GM12878 (cell line): ENCODE measurements at regions not wholly inside any gene's neighbourhood (a gene's known extent, or its start where the extent isn't known, plus 50 kb on each side); places are given as distances from the start of the nearest gene placed in this dataset.

Experiments
- ATAC-seq: fragments of 200-7000 bp; cut with Tn5 transposase; 3 replicates; pipeline ENCODE4 v1.9.1; 2020; ENCODE audit warnings: mild to moderate bottlenecking, moderate library complexity
- BruUV-seq: library from RNA; stranded (reverse); fragments of 400-500 nt; replicated peaks from 2 replicates; lab custom pipeline; 2021; lab: Mats Ljungman, UMichigan
- CTCF ChIA-PET: fragments of 300-600 bp; sonication (Branson Sonifier 250); formaldehyde crosslinking; extraction: SDS; loops from one replicate; lab custom pipeline; 2021; ENCODE audit warnings: inconsistent platforms; lab: Yijun Ruan, JAX
- POLR2A ChIA-PET: fragments of 350-600 bp; formaldehyde crosslinking; extraction: SDS; loops from one replicate; lab custom pipeline; 2021; ENCODE audit warnings: inconsistent platforms; lab: Charles Lee
- RAD21 ChIA-PET: fragments of 300-600 bp; sonication (Branson Sonifier 250); formaldehyde crosslinking; loops from one replicate; lab custom pipeline; 2023; ENCODE audit warnings: antibody characterized with exemption; ENCODE audit not compliant: unreplicated experiment; lab: Charles Lee
- SMC1A ChIA-PET: fragments of 300-600 bp; sonication (Branson Sonifier 250); formaldehyde crosslinking; loops from one replicate; lab custom pipeline; 2023; ENCODE audit not compliant: unreplicated experiment, uncharacterized antibody; lab: Charles Lee
- DNase-seq: peaks from one replicate; pipeline ENCODE4 v3.0.0-alpha.2; 2011; ENCODE audit warnings: low read depth, low spot score
- FAIRE-seq: peaks from 3 replicates; lab custom pipeline; 2011; peaks lifted over from hg19 to GRCh38; lab: Jason Lieb, UNC
- H2AFZ ChIP-seq: 2 replicates; pipeline ENCODE4 v1.6.0; 2011; ENCODE audit warnings: low read depth, low read length, control low read depth; ENCODE audit not compliant: control insufficient read depth
- H3K27ac ChIP-seq: 2 replicates; pipeline ENCODE4 v1.5.1; 2011; ENCODE audit warnings: control low read depth; ENCODE audit not compliant: control insufficient read depth, insufficient read depth
- H3K27me3 ChIP-seq, 2 experiments: replicated peaks in 1 of 2; 2 replicates each; pipeline versions ENCODE4 v1.6.0 to v1.6.1; 2011; ENCODE audit warnings: low read length in 1 of 2; ENCODE audit not compliant: control insufficient read depth in 2 of 2, insufficient read depth in 2 of 2
- H3K36me3 ChIP-seq, 2 experiments: 2 replicates each; pipeline ENCODE4 v1.5.1; 2011; ENCODE audit warnings: low read length in 1 of 2; ENCODE audit not compliant: control insufficient read depth in 2 of 2, insufficient read depth in 2 of 2
- H3K4me1 ChIP-seq: 2 replicates; pipeline ENCODE4 v1.6.1; 2011; ENCODE audit warnings: mild to moderate bottlenecking, low read length, moderate library complexity, mixed read lengths; ENCODE audit not compliant: control insufficient read depth, insufficient read depth
- H3K4me2 ChIP-seq: 2 replicates; pipeline ENCODE4 v1.6.0; 2011; ENCODE audit warnings: control low read depth; ENCODE audit not compliant: control insufficient read depth, insufficient read depth
- H3K4me3 ChIP-seq: fragments of 200-600 bp; sonication (generic); 2 replicates; pipeline ENCODE4 v1.5.1; 2016
- H3K79me2 ChIP-seq: 2 replicates; pipeline ENCODE4 v1.6.0; 2011; ENCODE audit warnings: low read length; ENCODE audit not compliant: control insufficient read depth, insufficient read depth
- H3K9ac ChIP-seq: 2 replicates; pipeline ENCODE4 v1.8.0; 2011; ENCODE audit warnings: low read length, control low read depth, mixed read lengths; ENCODE audit not compliant: control insufficient read depth, insufficient read depth
- H3K9me3 ChIP-seq: replicated peaks from 3 replicates; pipeline ENCODE4 v1.5.1; 2011; ENCODE audit warnings: mild to moderate bottlenecking, low read length; ENCODE audit not compliant: control insufficient read depth, insufficient read depth
- H4K20me1 ChIP-seq: 2 replicates; pipeline ENCODE4 v1.6.0; 2011; ENCODE audit not compliant: control insufficient read depth, insufficient read depth
- BHLHE40 ChIP-seq, 2 experiments: fragments of 450-650 bp in 1 of 2; IDR thresholded peaks; 2 replicates each; pipeline ENCODE4 v1.6.1; 2011 to 2017; ENCODE audit warnings: low read depth in 2 of 2, borderline replicate concordance in 1 of 2, improper control_type of control experiment in 1 of 2, low read length in 1 of 2, mild to moderate bottlenecking in 1 of 2
- WGBS: methylation state at CpG from one replicate; pipeline ENCODE4 v1.1.6; 2016; ENCODE audit warnings: low lambda C conversion rate; ENCODE audit not compliant: insufficient replicate concordance, insufficient coverage; ENCODE audit errors: missing lambda C conversion rate; 5-methylcytosine and 5-hydroxymethylcytosine counted together
- in situ Hi-C: fragments of 300-500 bp; cut with MboI; formaldehyde crosslinking; loops from 9 replicates; pipeline ENCODE4 v1.14.3; 2018; ENCODE audit warnings: mixed read lengths
- intact Hi-C: fragments of 100-400 bp; cut with micrococcal nuclease; formaldehyde crosslinking; loops from one replicate; pipeline ENCODE4 v1.14.2; 2022; ENCODE audit not compliant: unreplicated experiment
- TF ChIP-seq, protein P1 (sequence below): fragments of 450-650 bp; IDR thresholded peaks from 2 replicates; pipeline ENCODE4 v1.6.1; 2018; ENCODE audit warnings: borderline replicate concordance, mild to moderate bottlenecking; ENCODE audit not compliant: partially characterized antibody

DNA sequence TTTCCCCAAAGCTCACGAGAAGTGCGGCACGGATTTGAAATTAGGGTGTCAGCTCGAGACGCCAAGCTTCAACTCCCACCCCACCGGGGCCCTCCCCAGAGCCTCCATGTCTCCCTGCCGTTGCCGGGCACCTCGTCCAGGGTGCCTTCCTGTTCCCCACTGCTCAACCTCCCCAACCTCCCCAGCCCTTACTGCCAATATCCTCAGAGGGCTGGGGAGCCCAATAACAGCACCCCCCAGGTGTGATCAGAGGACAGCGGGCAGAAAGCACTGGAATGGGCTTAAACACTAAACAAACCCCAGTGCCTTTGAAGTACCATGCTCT, 1336.4 kb downstream of the TBC1D22A start:
- BruUV-seq: no TSS peak
- H3K27ac ChIP-seq: peak overlapping the region; percentile 94
- no peaks in the 10 kb centered on the region for H3K36me3 ChIP-seq
- no peaks in the 10 kb centered on the region for H3K27me3 ChIP-seq
- intact Hi-C loops: loop anchor here (1.0 to 5.0 kb wide), 2 partner anchors 54 to 182 kb away; no protein-coding TSS in a partner anchor
- H3K4me1 ChIP-seq: peaks cover 40% of the 10 kb centered on the region
- no peaks in the 10 kb centered on the region for H3K79me2 ChIP-seq
- no peak for DNase-seq
- peak overlapping the region; percentile 62 for H3K9ac ChIP-seq
- ChIA-PET RAD21 (no interaction called here), SMC1A (interaction anchor here (1.3 to 1.6 kb wide), 2 partner anchors 54 to 75 kb away, joined by 4 read pairs; no protein-coding TSS in a partner anchor), CTCF (no interaction called here), POLR2A (no interaction called here)
- in situ Hi-C loops: loop anchor here (25.0 kb wide), 1 partner anchor 1337 kb away; the partner anchor contains the start of gene TBC1D22A
- H4K20me1 ChIP-seq: no peaks in the 10 kb centered on the region
- WGBS: 0% methylated on average over 10 of the region's 10 CpGs
- 0 out of 2 replicates have a peak overlapping the region, but pooled peaks have one; percentile 1 for H3K4me3 ChIP-seq
- H3K4me2 ChIP-seq: peak overlapping the region; percentile 40; the same call in 1 of the 2 replicates
- peaks cover 3% of the 10 kb centered on the region; the same call in 2 of the 3 replicates for H3K9me3 ChIP-seq
- no peak for FAIRE-seq
- peak; percentile 62; the same call in 2 of the 3 replicates for ATAC-seq
- H2AFZ ChIP-seq: peak overlapping the region; percentile 39
- peak in 1 of 2 experiments; percentile 3; a peak in 2 of 4 replicates for TF ChIP-seq BHLHE40 (IDR thresholded peaks at IDR 0.05; ENCODE audit: borderline replicate concordance in 1 of 2, low read depth in 2 of 2, low read length in 1 of 2)
- TF ChIP-seq, protein P1, sequence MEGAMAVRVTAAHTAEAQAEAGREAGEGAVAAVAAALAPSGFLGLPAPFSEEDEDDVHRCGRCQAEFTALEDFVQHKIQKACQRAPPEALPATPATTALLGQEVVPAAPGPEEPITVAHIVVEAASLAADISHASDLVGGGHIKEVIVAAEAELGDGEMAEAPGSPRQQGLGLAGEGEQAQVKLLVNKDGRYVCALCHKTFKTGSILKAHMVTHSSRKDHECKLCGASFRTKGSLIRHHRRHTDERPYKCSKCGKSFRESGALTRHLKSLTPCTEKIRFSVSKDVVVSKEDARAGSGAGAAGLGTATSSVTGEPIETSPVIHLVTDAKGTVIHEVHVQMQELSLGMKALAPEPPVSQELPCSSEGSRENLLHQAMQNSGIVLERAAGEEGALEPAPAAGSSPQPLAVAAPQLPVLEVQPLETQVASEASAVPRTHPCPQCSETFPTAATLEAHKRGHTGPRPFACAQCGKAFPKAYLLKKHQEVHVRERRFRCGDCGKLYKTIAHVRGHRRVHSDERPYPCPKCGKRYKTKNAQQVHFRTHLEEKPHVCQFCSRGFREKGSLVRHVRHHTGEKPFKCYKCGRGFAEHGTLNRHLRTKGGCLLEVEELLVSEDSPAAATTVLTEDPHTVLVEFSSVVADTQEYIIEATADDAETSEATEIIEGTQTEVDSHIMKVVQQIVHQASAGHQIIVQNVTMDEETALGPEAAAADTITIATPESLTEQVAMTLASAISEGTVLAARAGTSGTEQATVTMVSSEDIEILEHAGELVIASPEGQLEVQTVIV: no peak
- TF ChIP-seq, all 136 proteins: peak for 1
